Gastrocnemius medialis (tissue), 4 donors: ENCODE measurements at regions not wholly inside any gene's neighbourhood (a gene's known extent, or its start where the extent isn't known, plus 50 kb on each side); places are given as distances from the start of the nearest gene placed in this dataset.
"Not testable (repeated sequence)": the region's sequence is repeated elsewhere in the genome, so short reads cannot be mapped to it uniquely, and the experiment has no call there.

Source experiments
- ATAC-seq, 2 donors: fragments of 150-250 bp; one replicate each; pipeline ENCODE4 v1.9.1; 2016
- DNase-seq, 2 donors: peaks; one replicate each; pipeline ENCODE4 v3.0.0-alpha.2; 2019
- H3K27ac ChIP-seq, 4 donors: fragments of 200-600 bp; sonication (generic); 1 replicate in 1 of 4; 2 replicates in 3 of 4; pipeline ENCODE4 v1.5.1; 2016 to 2018; ENCODE audit warnings: mild to moderate bottlenecking in 2 of 4, moderate library complexity in 1 of 4
- H3K27me3 ChIP-seq, 3 donors: fragments of 200-600 bp; sonication (generic) in 2 of 3; 1 replicate in 1 of 3; 2 replicates in 2 of 3; pipeline versions ENCODE4 v1.5.1 to v1.6.0; 2016 to 2019; ENCODE audit warnings: mild to moderate bottlenecking in 1 of 3, moderate library complexity in 1 of 3
- H3K36me3 ChIP-seq, 2 donors: fragments of 200-600 bp; sonication (generic) in 1 of 2; one replicate each; pipeline ENCODE4 v1.5.1; 2017 to 2018
- H3K4me1 ChIP-seq, 2 donors: fragments of 200-600 bp; sonication (generic) in 1 of 2; one replicate each; pipeline ENCODE4 v1.5.1; 2016 to 2017; ENCODE audit warnings: mild to moderate bottlenecking in 2 of 2
- H3K4me3 ChIP-seq, 4 donors: fragments of 200-600 bp; sonication (generic) in 3 of 4; 1 replicate in 1 of 4; 2 replicates in 3 of 4; pipeline ENCODE4 v1.5.1; 2016 to 2019; ENCODE audit warnings: mild to moderate bottlenecking in 2 of 4
- H3K9me3 ChIP-seq, 3 donors: fragments of 200-600 bp; sonication (generic) in 2 of 3; 1 replicate in 1 of 3; 2 replicates in 2 of 3; pipeline ENCODE4 v1.5.1; 2016 to 2019
- CTCF ChIP-seq, 5 experiments: fragments of 450-650 bp in 3 of 5; fragments of 200-600 bp in 2 of 5; sonication (generic) in 2 of 5; IDR thresholded peaks in 4 of 5; conservative IDR thresholded peaks in 1 of 5; 1 replicate in 4 of 5; 2 replicates in 1 of 5; pipeline ENCODE4 v1.5.1; 2016 to 2019; ENCODE audit warnings: antibody characterized with exemption in 5 of 5, mild to moderate bottlenecking in 3 of 5, moderate library complexity in 3 of 5
- POLR2A ChIP-seq, 2 donors: fragments of 450-650 bp; IDR thresholded peaks; one replicate each; pipeline ENCODE4 v1.6.1; 2017; ENCODE audit warnings: antibody characterized with exemption in 2 of 2, mild to moderate bottlenecking in 2 of 2, moderate library complexity in 2 of 2
- in situ Hi-C, 4 donors: fragments of 200-750 bp; cut with MboI; loops; one replicate each; pipeline versions ENCODE4 v1.15.0 to v1.8.0; 2017; ENCODE audit warnings: low sequenced_read_pairs in 4 of 4
- intact Hi-C: fragments of 100-400 bp; cut with DNase I; formaldehyde crosslinking; loops from one replicate; pipeline ENCODE4 v1.15.1; 2023; ENCODE audit warnings: low total_unique reads

- H3K27ac ChIP-seq, result no peak overlapping the region
- H3K27me3 ChIP-seq, result no peaks in the 10 kb centered on the region
- H3K4me3 ChIP-seq, result no peak overlapping the region
- intact Hi-C loops, result no loop called here
- H3K9me3 ChIP-seq, result no peaks in the 10 kb centered on the region
- in situ Hi-C loops, result no loop called here
- no peak for TF ChIP-seq CTCF (IDR thresholded peaks at IDR 0.05 in 4 of 5, conservative IDR thresholded peaks at IDR 0.05 in 1 of 5)
- no peak for TF ChIP-seq POLR2A (IDR thresholded peaks at IDR 0.05)
- DNase-seq (no peak), ATAC-seq (no peak)
- H3K4me1 ChIP-seq, result no peaks in the 10 kb centered on the region
- H3K36me3 ChIP-seq, result no peaks in the 10 kb centered on the region
Observed at GRCh38 chr15:35179739-35180138, 94.6 kb upstream of the NANOGP8 start.

GRCh38 chr15:35178186-35178585 is 93.1 kb upstream of the NANOGP8 start:
- in situ Hi-C loops, H3K4me3 ChIP-seq, H3K36me3 ChIP-seq, H3K4me1 ChIP-seq, H3K27ac ChIP-seq, H3K27me3 ChIP-seq, DNase-seq, ATAC-seq, H3K9me3 ChIP-seq, intact Hi-C loops: not testable (repeated sequence)

GRCh38 chr15:35174948-35175347 is 89.9 kb upstream of the NANOGP8 start:
- DNase-seq (no peak), ATAC-seq (no peak)
- Histone ChIP-seq H3K36me3 (no peaks in the 10 kb centered on the region), H3K27ac (no peak overlapping the region), H3K9me3 (no peaks in the 10 kb centered on the region), H3K4me1 (no peaks in the 10 kb centered on the region), H3K4me3 (no peak overlapping the region), H3K27me3 (no peaks in the 10 kb centered on the region)
- TF ChIP-seq CTCF (IDR thresholded peaks at IDR 0.05 in 4 of 5, conservative IDR thresholded peaks at IDR 0.05 in 1 of 5) (no peak), POLR2A (IDR thresholded peaks at IDR 0.05) (no peak)
- in situ Hi-C loops (no loop called here), intact Hi-C loops (no loop called here)

DNA sequence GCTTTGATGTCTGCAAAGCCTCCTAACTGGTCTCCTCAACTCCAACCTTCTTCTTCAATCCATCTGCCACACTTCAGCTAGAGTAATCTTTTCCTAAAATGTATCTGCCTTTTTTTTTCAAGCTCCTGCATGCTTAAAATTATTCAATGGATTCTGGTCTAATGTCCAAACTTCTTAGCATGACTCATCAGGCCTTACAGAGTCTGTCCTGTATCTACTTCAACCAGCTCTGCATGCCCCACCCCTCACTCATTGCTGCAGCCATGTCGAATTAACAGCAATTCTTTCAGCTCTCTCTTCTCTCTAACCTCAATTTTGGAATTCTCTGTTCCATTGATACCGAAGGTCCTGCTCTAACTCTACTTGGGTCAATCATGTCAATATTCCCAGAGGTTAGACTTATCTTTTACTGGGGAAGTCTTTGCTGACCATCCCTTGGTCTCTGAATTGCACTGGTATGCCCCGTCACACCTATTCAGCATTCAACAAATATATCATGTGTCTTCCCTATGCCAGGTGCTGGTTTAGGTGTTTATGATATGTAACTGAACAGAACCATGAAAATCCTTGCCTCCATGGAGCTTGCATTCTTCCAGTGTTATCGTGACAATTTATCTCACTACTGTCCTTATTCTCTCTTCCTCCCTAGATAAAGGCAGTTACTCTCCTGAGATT is 88.5 kb upstream of the NANOGP8 start:
- in situ Hi-C loops (no loop called here), intact Hi-C loops (no loop called here)
- TF ChIP-seq CTCF (IDR thresholded peaks at IDR 0.05 in 4 of 5, conservative IDR thresholded peaks at IDR 0.05 in 1 of 5), result no peak
- TF ChIP-seq POLR2A (IDR thresholded peaks at IDR 0.05), result no peak
- ATAC-seq, result no peak
- Histone ChIP-seq H3K9me3 (no peaks in the 10 kb centered on the region), H3K36me3 (no peaks in the 10 kb centered on the region), H3K27ac (no peak overlapping the region), H3K4me3 (no peak overlapping the region), H3K27me3 (no peaks in the 10 kb centered on the region), H3K4me1 (no peaks in the 10 kb centered on the region)
- no peak for DNase-seq

DNA sequence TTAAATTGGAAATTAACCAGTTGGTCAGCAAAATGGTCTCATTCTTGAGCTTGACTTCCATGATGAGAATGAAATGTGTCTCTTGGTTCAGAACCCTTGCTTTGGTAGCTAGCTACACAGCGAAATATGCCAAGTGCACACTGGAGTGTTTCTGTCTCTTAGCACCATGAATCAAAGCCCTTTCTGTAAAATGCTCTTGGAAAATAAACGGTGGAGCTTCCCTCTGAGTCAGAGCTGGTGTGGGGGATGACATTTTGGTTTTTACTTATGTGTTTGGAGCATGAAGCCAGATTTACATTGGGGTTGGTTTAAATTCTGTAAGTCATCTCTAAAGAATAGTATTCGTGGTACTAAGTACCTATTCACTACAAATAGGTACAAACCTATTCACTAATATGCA is 85.1 kb upstream of the NANOGP8 start:
- intact Hi-C loops, result no loop called here
- Histone ChIP-seq H3K4me1 (no peaks in the 10 kb centered on the region), H3K9me3 (no peaks in the 10 kb centered on the region), H3K4me3 (no peak overlapping the region), H3K36me3 (no peaks in the 10 kb centered on the region), H3K27me3 (no peaks in the 10 kb centered on the region), H3K27ac (no peak overlapping the region)
- ATAC-seq (no peak), DNase-seq (no peak)
- TF ChIP-seq POLR2A (IDR thresholded peaks at IDR 0.05) (no peak), CTCF (IDR thresholded peaks at IDR 0.05 in 4 of 5, conservative IDR thresholded peaks at IDR 0.05 in 1 of 5) (no peak)
- in situ Hi-C loops, result no loop called here
